ENCODE measurements at regions not wholly inside any gene's neighbourhood (a gene's known extent, or its start where the extent isn't known, plus 50 kb on each side); places are given as distances from the start of the nearest gene placed in this dataset.

DNA sequence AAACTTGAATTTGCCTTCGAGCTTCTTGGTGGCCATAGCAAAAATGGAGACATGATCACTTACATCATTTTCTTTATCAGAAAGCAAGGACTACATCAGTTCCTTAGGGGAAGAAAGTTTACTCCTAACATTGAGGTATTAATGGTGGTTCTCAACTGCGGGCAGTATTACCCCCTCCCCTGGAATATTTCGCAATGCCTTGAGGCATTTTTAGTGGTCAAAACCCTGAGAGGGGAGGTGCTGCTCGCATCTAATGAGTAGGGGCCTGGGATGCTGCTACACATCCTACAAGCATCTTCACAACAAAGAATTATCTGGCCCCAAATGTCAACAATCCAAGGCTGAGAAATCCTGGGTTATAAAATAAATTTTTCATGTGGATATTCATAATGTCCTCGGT lies 222.2 kb upstream of the TSHZ2 start:
- H3K9ac ChIP-seq (ENCODE audit: low read length): no peak overlapping the region
- H3K4me3 ChIP-seq (ENCODE audit: low read length): no peak overlapping the region
- peaks cover 18% of the 10 kb centered on the region for H3K4me1 ChIP-seq (ENCODE audit: control insufficient read depth, insufficient read depth, low read length)
- DNase-seq (ENCODE audit: low read depth): no peak
- H3K9me3 ChIP-seq (ENCODE audit: control insufficient read depth, low read length): peaks cover 8% of the 10 kb centered on the region
- H3K36me3 ChIP-seq (ENCODE audit: control insufficient read depth, insufficient read depth, low read length, severe bottlenecking): no peaks in the 10 kb centered on the region
- H3K27me3 ChIP-seq (replicated peaks; ENCODE audit: control insufficient read depth, insufficient read depth, low read length): no peaks in the 10 kb centered on the region

DNA sequence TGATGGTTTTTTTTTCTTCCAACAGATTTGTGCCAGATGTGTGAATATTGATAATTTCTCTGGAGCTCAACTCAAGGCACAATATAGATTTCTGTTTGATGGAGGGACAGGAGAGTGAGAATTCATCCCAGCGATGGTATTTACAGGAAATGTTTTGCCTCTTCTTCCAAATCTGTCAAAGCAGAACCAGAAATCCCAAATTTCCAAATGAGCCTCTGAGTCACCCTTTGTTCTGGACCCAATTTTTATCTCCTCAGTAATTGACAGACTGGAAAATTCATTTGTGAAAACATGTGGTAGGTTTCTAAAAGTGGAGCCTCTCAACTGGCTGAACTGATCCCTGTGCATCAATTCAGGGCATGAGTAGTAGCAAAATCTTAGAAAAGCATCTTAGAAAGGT lies 223.2 kb upstream of the TSHZ2 start:
- no peaks in the 10 kb centered on the region for H3K36me3 ChIP-seq (ENCODE audit: control insufficient read depth, insufficient read depth, low read length, severe bottlenecking)
- peak overlapping the region; percentile 70 for H3K9ac ChIP-seq (ENCODE audit: low read length)
- DNase-seq (ENCODE audit: low read depth): no peak
- peaks cover 18% of the 10 kb centered on the region for H3K4me1 ChIP-seq (ENCODE audit: control insufficient read depth, insufficient read depth, low read length)
- H3K27me3 ChIP-seq (replicated peaks; ENCODE audit: control insufficient read depth, insufficient read depth, low read length): no peaks in the 10 kb centered on the region
- peaks cover 3% of the 10 kb centered on the region for H3K9me3 ChIP-seq (ENCODE audit: control insufficient read depth, low read length)
- H3K4me3 ChIP-seq (ENCODE audit: low read length): peak overlapping the region; percentile 62

- peak overlapping the region; percentile 70 for H3K9ac ChIP-seq (ENCODE audit: low read length)
- DNase-seq (ENCODE audit: low read depth): no peak
Observed at GRCh38 chr20:52748285-52748932, 223.7 kb upstream of the TSHZ2 start.

GRCh38 chr20:52747845-52748284 lies 224.3 kb upstream of the TSHZ2 start:
- Histone ChIP-seq H3K4me3 (ENCODE audit: low read length) (peak overlapping the region; percentile 62), H3K36me3 (ENCODE audit: control insufficient read depth, insufficient read depth, low read length, severe bottlenecking) (no peaks in the 10 kb centered on the region), H3K9me3 (ENCODE audit: control insufficient read depth, low read length) (no peaks in the 10 kb centered on the region), H3K27me3 (replicated peaks; ENCODE audit: control insufficient read depth, insufficient read depth, low read length) (no peaks in the 10 kb centered on the region), H3K4me1 (ENCODE audit: control insufficient read depth, insufficient read depth, low read length) (peaks cover 18% of the 10 kb centered on the region), H3K9ac (ENCODE audit: low read length) (peak overlapping the region; percentile 70)
- DNase-seq (ENCODE audit: low read depth): no peak

More at GRCh38 chr20:52748285-52748932, 223.7 kb upstream of the TSHZ2 start:
- Histone ChIP-seq H3K4me3 (ENCODE audit: low read length) (peak overlapping the region; percentile 62), H3K27me3 (replicated peaks; ENCODE audit: control insufficient read depth, insufficient read depth, low read length) (no peaks in the 10 kb centered on the region), H3K4me1 (ENCODE audit: control insufficient read depth, insufficient read depth, low read length) (peaks cover 18% of the 10 kb centered on the region), H3K36me3 (ENCODE audit: control insufficient read depth, insufficient read depth, low read length, severe bottlenecking) (no peaks in the 10 kb centered on the region), H3K9me3 (ENCODE audit: control insufficient read depth, low read length) (no peaks in the 10 kb centered on the region)

DNA sequence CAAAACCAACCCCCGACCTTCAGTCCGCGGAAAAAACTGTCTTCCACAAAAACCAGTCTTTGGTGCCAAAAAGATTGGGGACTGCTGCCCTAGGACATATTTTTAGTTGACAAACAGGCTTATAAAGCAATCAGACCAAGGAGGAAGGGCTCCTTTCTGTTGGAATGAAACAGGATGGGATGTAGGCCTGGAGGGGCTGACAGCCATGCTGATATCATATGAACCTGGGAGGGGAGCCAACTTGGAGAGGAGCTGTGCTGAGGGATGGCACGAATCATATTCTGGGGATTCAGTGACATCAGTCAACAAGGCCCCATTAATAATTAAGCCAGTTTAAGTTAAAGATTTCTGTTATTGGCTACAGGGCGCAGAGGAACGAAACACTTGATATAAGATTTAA lies 225.4 kb upstream of the TSHZ2 start:
- Histone ChIP-seq H3K4me1 (ENCODE audit: control insufficient read depth, insufficient read depth, low read length) (peaks cover 18% of the 10 kb centered on the region), H3K36me3 (ENCODE audit: control insufficient read depth, insufficient read depth, low read length, severe bottlenecking) (no peaks in the 10 kb centered on the region), H3K4me3 (ENCODE audit: low read length) (no peak overlapping the region)

GRCh38 chr20:52746190-52746589 lies 226.0 kb upstream of the TSHZ2 start:
- DNase-seq (ENCODE audit: low read depth): no peak
- Histone ChIP-seq H3K9me3 (ENCODE audit: control insufficient read depth, low read length) (no peaks in the 10 kb centered on the region), H3K27me3 (replicated peaks; ENCODE audit: control insufficient read depth, insufficient read depth, low read length) (no peaks in the 10 kb centered on the region), H3K9ac (ENCODE audit: low read length) (no peak overlapping the region), H3K36me3 (ENCODE audit: control insufficient read depth, insufficient read depth, low read length, severe bottlenecking) (no peaks in the 10 kb centered on the region), H3K4me3 (ENCODE audit: low read length) (no peak overlapping the region), H3K4me1 (ENCODE audit: control insufficient read depth, insufficient read depth, low read length) (peaks cover 18% of the 10 kb centered on the region)

More for the DNA sequence above, 225.4 kb upstream of the TSHZ2 start:
- Histone ChIP-seq H3K9ac (ENCODE audit: low read length) (no peak overlapping the region), H3K9me3 (ENCODE audit: control insufficient read depth, low read length) (no peaks in the 10 kb centered on the region), H3K27me3 (replicated peaks; ENCODE audit: control insufficient read depth, insufficient read depth, low read length) (no peaks in the 10 kb centered on the region)
- no peak for DNase-seq (ENCODE audit: low read depth)

GRCh38 chr20:52744441-52744840 lies 227.7 kb upstream of the TSHZ2 start:
- peaks cover 18% of the 10 kb centered on the region for H3K4me1 ChIP-seq (ENCODE audit: control insufficient read depth, insufficient read depth, low read length)
- DNase-seq (ENCODE audit: low read depth): no peak
- no peaks in the 10 kb centered on the region for H3K9me3 ChIP-seq (ENCODE audit: control insufficient read depth, low read length)
- H3K9ac ChIP-seq (ENCODE audit: low read length): no peak overlapping the region
- no peaks in the 10 kb centered on the region for H3K36me3 ChIP-seq (ENCODE audit: control insufficient read depth, insufficient read depth, low read length, severe bottlenecking)
- H3K4me3 ChIP-seq (ENCODE audit: low read length): no peak overlapping the region
- no peaks in the 10 kb centered on the region for H3K27me3 ChIP-seq (replicated peaks; ENCODE audit: control insufficient read depth, insufficient read depth, low read length)

GRCh38 chr20:52738081-52738480 lies 234.1 kb upstream of the TSHZ2 start:
- H3K4me1 ChIP-seq (ENCODE audit: control insufficient read depth, insufficient read depth, low read length): no peaks in the 10 kb centered on the region
- H3K36me3 ChIP-seq (ENCODE audit: control insufficient read depth, insufficient read depth, low read length, severe bottlenecking): no peaks in the 10 kb centered on the region
- no peak overlapping the region for H3K4me3 ChIP-seq (ENCODE audit: low read length)
- DNase-seq (ENCODE audit: low read depth): no peak
- no peaks in the 10 kb centered on the region for H3K9me3 ChIP-seq (ENCODE audit: control insufficient read depth, low read length)
- no peak overlapping the region for H3K9ac ChIP-seq (ENCODE audit: low read length)
- H3K27me3 ChIP-seq (replicated peaks; ENCODE audit: control insufficient read depth, insufficient read depth, low read length): no peaks in the 10 kb centered on the region

GRCh38 chr20:52736507-52736906 lies 235.7 kb upstream of the TSHZ2 start:
- DNase-seq (ENCODE audit: low read depth): no peak
- H3K4me3 ChIP-seq (ENCODE audit: low read length): no peak overlapping the region
- no peaks in the 10 kb centered on the region for H3K36me3 ChIP-seq (ENCODE audit: control insufficient read depth, insufficient read depth, low read length, severe bottlenecking)
- H3K9ac ChIP-seq (ENCODE audit: low read length): no peak overlapping the region
- no peaks in the 10 kb centered on the region for H3K9me3 ChIP-seq (ENCODE audit: control insufficient read depth, low read length)
- H3K4me1 ChIP-seq (ENCODE audit: control insufficient read depth, insufficient read depth, low read length): no peaks in the 10 kb centered on the region
- no peaks in the 10 kb centered on the region for H3K27me3 ChIP-seq (replicated peaks; ENCODE audit: control insufficient read depth, insufficient read depth, low read length)

GRCh38 chr20:52731093-52731492 lies 241.1 kb upstream of the TSHZ2 start:
- DNase-seq (ENCODE audit: low read depth): no peak
- Histone ChIP-seq H3K4me1 (ENCODE audit: control insufficient read depth, insufficient read depth, low read length) (no peaks in the 10 kb centered on the region), H3K27me3 (replicated peaks; ENCODE audit: control insufficient read depth, insufficient read depth, low read length) (no peaks in the 10 kb centered on the region), H3K36me3 (ENCODE audit: control insufficient read depth, insufficient read depth, low read length, severe bottlenecking) (no peaks in the 10 kb centered on the region), H3K9me3 (ENCODE audit: control insufficient read depth, low read length) (peaks cover 9% of the 10 kb centered on the region), H3K4me3 (ENCODE audit: low read length) (no peak overlapping the region), H3K9ac (ENCODE audit: low read length) (no peak overlapping the region)

DNA sequence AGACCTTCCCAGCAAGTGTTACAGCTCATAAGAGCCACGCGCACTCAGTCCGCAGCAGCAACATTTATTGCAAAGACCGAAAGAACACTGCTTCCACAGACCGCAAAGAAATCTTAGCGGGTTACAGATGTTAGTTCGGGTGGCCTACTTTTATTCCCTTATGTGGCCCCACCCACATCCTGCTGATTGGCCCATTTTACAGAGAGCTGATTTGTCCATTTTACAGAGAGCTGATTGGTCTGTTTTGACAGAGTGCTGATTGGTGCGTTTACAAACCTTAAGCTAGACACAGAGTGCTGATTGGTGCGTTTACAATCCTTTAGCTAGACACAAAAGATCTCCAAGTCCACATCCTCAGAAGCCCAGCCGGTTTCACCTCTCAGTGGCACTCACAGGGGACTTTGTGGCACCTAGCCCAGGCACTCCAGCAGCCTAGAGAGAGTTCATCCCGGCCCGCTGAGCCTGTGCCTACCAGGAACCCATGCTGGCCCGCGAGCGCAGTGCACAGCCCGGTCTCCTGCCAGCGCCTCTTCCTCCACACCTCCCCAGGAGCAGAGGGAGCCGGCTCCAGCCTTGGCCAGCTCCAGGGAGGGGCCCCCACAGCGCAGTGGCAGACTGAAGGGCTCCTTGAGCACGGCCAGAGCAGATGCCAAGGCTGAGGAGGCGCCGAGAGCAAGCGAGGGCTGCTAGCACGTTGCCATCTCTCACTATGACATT lies 244.3 kb upstream of the TSHZ2 start:
- Histone ChIP-seq H3K9me3 (ENCODE audit: control insufficient read depth, low read length) (peaks cover 9% of the 10 kb centered on the region), H3K4me3 (ENCODE audit: low read length) (no peak overlapping the region), H3K9ac (ENCODE audit: low read length) (no peak overlapping the region), H3K27me3 (replicated peaks; ENCODE audit: control insufficient read depth, insufficient read depth, low read length) (no peaks in the 10 kb centered on the region), H3K36me3 (ENCODE audit: control insufficient read depth, insufficient read depth, low read length, severe bottlenecking) (no peaks in the 10 kb centered on the region), H3K4me1 (ENCODE audit: control insufficient read depth, insufficient read depth, low read length) (no peaks in the 10 kb centered on the region)
- DNase-seq (ENCODE audit: low read depth): no peak
